OCI-LY1 (cell line): ENCODE measurements at regions not wholly inside any gene's neighbourhood (a gene's known extent, or its start where the extent isn't known, plus 50 kb on each side); places are given as distances from the start of the nearest gene placed in this dataset.
"Not testable (repeated sequence)": the region's sequence is repeated elsewhere in the genome, so short reads cannot be mapped to it uniquely, and the experiment has no call there.

Source experiments
- EZH2 ChIP-seq: fragments of 200-600 bp; sonication (generic), shearing (Covaris generic); IDR thresholded peaks from 2 replicates; pipeline ENCODE4 v1.8.0; 2017; ENCODE audit warnings: borderline replicate concordance, mixed run types, mild to moderate bottlenecking, antibody characterized with exemption, low read length, moderate library complexity, mixed read lengths
- TF ChIP-seq, protein P1 (sequence below): fragments of 200-600 bp; sonication (generic), shearing (Covaris generic); IDR thresholded peaks from 2 replicates; pipeline ENCODE4 v1.5.1; 2017; ENCODE audit warnings: mild to moderate bottlenecking, antibody characterized with exemption, low read length, moderate library complexity, mixed read lengths

DNA sequence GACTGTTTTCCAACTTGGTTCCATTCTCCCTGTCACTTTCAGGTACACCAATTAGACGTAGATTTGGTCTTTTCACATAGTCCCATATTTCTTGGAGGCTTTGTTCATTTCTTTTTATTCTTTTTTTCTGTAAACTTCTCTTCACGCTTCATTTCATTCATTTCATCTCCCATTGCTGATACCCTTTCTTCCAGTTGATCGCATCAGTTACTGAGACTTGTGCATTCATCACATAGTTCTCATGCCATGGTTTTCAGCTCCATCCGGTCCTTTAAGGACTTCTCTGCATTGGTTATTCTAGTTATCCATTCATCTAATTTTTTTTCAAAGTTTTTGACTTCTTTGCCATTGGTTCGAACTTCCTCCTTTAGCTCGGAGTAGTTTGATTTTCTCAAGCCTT, 66.9 kb upstream of the ADAMTS3 start:
- TF ChIP-seq, protein P1, sequence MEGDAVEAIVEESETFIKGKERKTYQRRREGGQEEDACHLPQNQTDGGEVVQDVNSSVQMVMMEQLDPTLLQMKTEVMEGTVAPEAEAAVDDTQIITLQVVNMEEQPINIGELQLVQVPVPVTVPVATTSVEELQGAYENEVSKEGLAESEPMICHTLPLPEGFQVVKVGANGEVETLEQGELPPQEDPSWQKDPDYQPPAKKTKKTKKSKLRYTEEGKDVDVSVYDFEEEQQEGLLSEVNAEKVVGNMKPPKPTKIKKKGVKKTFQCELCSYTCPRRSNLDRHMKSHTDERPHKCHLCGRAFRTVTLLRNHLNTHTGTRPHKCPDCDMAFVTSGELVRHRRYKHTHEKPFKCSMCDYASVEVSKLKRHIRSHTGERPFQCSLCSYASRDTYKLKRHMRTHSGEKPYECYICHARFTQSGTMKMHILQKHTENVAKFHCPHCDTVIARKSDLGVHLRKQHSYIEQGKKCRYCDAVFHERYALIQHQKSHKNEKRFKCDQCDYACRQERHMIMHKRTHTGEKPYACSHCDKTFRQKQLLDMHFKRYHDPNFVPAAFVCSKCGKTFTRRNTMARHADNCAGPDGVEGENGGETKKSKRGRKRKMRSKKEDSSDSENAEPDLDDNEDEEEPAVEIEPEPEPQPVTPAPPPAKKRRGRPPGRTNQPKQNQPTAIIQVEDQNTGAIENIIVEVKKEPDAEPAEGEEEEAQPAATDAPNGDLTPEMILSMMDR: not testable (repeated sequence)
- TF ChIP-seq EZH2: not testable (repeated sequence)
